MM.1S (cell line): ENCODE measurements at regions not wholly inside any gene's neighbourhood (a gene's known extent, or its start where the extent isn't known, plus 50 kb on each side); places are given as distances from the start of the nearest gene placed in this dataset.
"Not testable (repeated sequence)": the region's sequence is repeated elsewhere in the genome, so short reads cannot be mapped to it uniquely, and the experiment has no call there.

ENCODE experiments used
- DNase-seq: peaks from one replicate; pipeline ENCODE4 v3.0.0-alpha.2; 2015
- H2AFZ ChIP-seq: fragments of 300-600 bp; sonication (generic); 2 replicates; pipeline ENCODE4 v1.6.0; 2016; ENCODE audit warnings: antibody characterized with exemption, low read length
- H3F3A ChIP-seq: fragments of 300-600 bp; sonication (generic); 2 replicates; pipeline ENCODE4 v1.6.1; 2016; ENCODE audit warnings: mild to moderate bottlenecking, antibody characterized with exemption, low read length, moderate library complexity, mixed read lengths; ENCODE audit not compliant: insufficient read depth
- H3K27ac ChIP-seq: fragments of 300-600 bp; sonication (generic); 2 replicates; pipeline ENCODE4 v1.5.1; 2016; ENCODE audit warnings: mild to moderate bottlenecking, low read length
- H3K27me3 ChIP-seq: fragments of 300-600 bp; sonication (generic); replicated peaks from 2 replicates; pipeline ENCODE4 v1.6.0; 2016; ENCODE audit warnings: low read length; ENCODE audit not compliant: insufficient read depth
- H3K36me3 ChIP-seq: fragments of 300-600 bp; sonication (generic); replicated peaks from 2 replicates; pipeline ENCODE4 v1.6.1; 2016; ENCODE audit warnings: mild to moderate bottlenecking, low read length, mixed read lengths; ENCODE audit not compliant: insufficient read depth
- H3K4me1 ChIP-seq: fragments of 300-600 bp; sonication (generic); 2 replicates; pipeline ENCODE4 v1.6.1; 2016; ENCODE audit warnings: low read length, mixed read lengths
- H3K4me2 ChIP-seq: fragments of 300-600 bp; sonication (generic); 2 replicates; pipeline ENCODE4 v1.6.0; 2016; ENCODE audit warnings: low read depth, low read length
- H3K4me3 ChIP-seq: fragments of 300-600 bp; sonication (generic); 2 replicates; pipeline ENCODE4 v1.5.1; 2016; ENCODE audit warnings: low read length, mixed read lengths
- H3K79me2 ChIP-seq: fragments of 300-600 bp; sonication (generic); 2 replicates; pipeline ENCODE4 v1.6.1; 2016; ENCODE audit warnings: mixed run types, low read length, mixed read lengths
- H3K9ac ChIP-seq: fragments of 300-600 bp; sonication (generic); 2 replicates; pipeline ENCODE4 v1.6.1; 2016; ENCODE audit warnings: low read length, mixed read lengths
- H3K9me2 ChIP-seq: fragments of 300-600 bp; sonication (generic); replicated peaks from 2 replicates; pipeline ENCODE4 v1.6.1; 2016; ENCODE audit warnings: mild to moderate bottlenecking, low read length, mixed read lengths; ENCODE audit not compliant: insufficient read depth
- H3K9me3 ChIP-seq: fragments of 300-600 bp; sonication (generic); replicated peaks from 2 replicates; pipeline ENCODE4 v1.6.1; 2016; ENCODE audit warnings: mild to moderate bottlenecking, low read length, mixed read lengths; ENCODE audit not compliant: insufficient read depth
- H4K20me1 ChIP-seq: fragments of 300-600 bp; sonication (generic); 2 replicates; pipeline ENCODE4 v1.6.1; 2016; ENCODE audit warnings: mild to moderate bottlenecking, low read length, moderate library complexity, mixed read lengths; ENCODE audit not compliant: insufficient read depth
- CTCF ChIP-seq: fragments of 300-600 bp; sonication (generic); IDR thresholded peaks from 2 replicates; pipeline ENCODE4 v1.5.1; 2016; ENCODE audit warnings: antibody characterized with exemption, low read length, mixed read lengths
- EZH2 ChIP-seq: fragments of 300-600 bp; sonication (generic); optimal IDR thresholded peaks from 2 replicates; pipeline ENCODE3; 2017; ENCODE audit warnings: low read depth, mild to moderate bottlenecking, antibody characterized with exemption, low read length, mixed read lengths
- EZH2phosphoT487 ChIP-seq: fragments of 300-600 bp; sonication (generic); IDR thresholded peaks from 2 replicates; pipeline ENCODE4 v1.6.1; 2018; ENCODE audit warnings: antibody characterized with exemption, low read length

- Histone ChIP-seq H3K27me3 (no peaks in the 10 kb centered on the region), H3K4me2 (no peak overlapping the region), H3K4me1 (no peaks in the 10 kb centered on the region), H3K27ac (no peak overlapping the region), H2AFZ (no peak overlapping the region), H3K79me2 (no peaks in the 10 kb centered on the region), H3K36me3 (no peaks in the 10 kb centered on the region), H4K20me1 (no peaks in the 10 kb centered on the region), H3K9me2 (no peaks in the 10 kb centered on the region), H3K4me3 (no peak overlapping the region), H3K9me3 (no peaks in the 10 kb centered on the region), H3F3A (no peaks in the 10 kb centered on the region), H3K9ac (no peak overlapping the region)
- TF ChIP-seq CTCF (no peak), EZH2 (no peak), EZH2phosphoT487 (no peak)
- no peak for DNase-seq
These were observed 111.1 kb downstream of the KLF8 start for GRCh38 chrX:56343219-56343618.

GRCh38 chrX:56343664-56344063 is 111.5 kb downstream of the KLF8 start:
- Histone ChIP-seq H3K27me3 (no peaks in the 10 kb centered on the region), H3K79me2 (no peaks in the 10 kb centered on the region), H3K4me3 (no peak overlapping the region), H3F3A (no peaks in the 10 kb centered on the region), H3K9me2 (no peaks in the 10 kb centered on the region), H3K4me2 (no peak overlapping the region), H2AFZ (no peak overlapping the region), H3K36me3 (no peaks in the 10 kb centered on the region), H3K9me3 (no peaks in the 10 kb centered on the region), H3K27ac (no peak overlapping the region), H3K9ac (no peak overlapping the region), H4K20me1 (no peaks in the 10 kb centered on the region), H3K4me1 (no peaks in the 10 kb centered on the region)
- TF ChIP-seq CTCF (no peak), EZH2 (no peak), EZH2phosphoT487 (no peak)
- no peak for DNase-seq

GRCh38 chrX:56358145-56358544 is 126.0 kb downstream of the KLF8 start:
- not testable (repeated sequence) for H3K79me2 ChIP-seq, H2AFZ ChIP-seq, H3K27me3 ChIP-seq, H3K27ac ChIP-seq, H3K9ac ChIP-seq, H3K36me3 ChIP-seq, H3K4me1 ChIP-seq, DNase-seq, H3K9me3 ChIP-seq, H4K20me1 ChIP-seq, H3K4me3 ChIP-seq, H3K4me2 ChIP-seq, H3F3A ChIP-seq, H3K9me2 ChIP-seq

GRCh38 chrX:56365171-56365570 is 133.0 kb downstream of the KLF8 start:
- H3K27me3 ChIP-seq, H3K4me1 ChIP-seq, H3K9me2 ChIP-seq, H2AFZ ChIP-seq, H3K9me3 ChIP-seq, H3K4me3 ChIP-seq, H3K36me3 ChIP-seq, H4K20me1 ChIP-seq, H3K79me2 ChIP-seq, H3K4me2 ChIP-seq, DNase-seq, H3K9ac ChIP-seq, H3K27ac ChIP-seq, H3F3A ChIP-seq: not testable (repeated sequence)
